ENCODE measurements at regions not wholly inside any gene's neighbourhood (a gene's known extent, or its start where the extent isn't known, plus 50 kb on each side); places are given as distances from the start of the nearest gene placed in this dataset.

- Mint-ChIP-seq H3K9me3 (no peaks in the 10 kb centered on the region), H3K4me3 (no peak overlapping the region), H3K27me3 (ENCODE audit: insufficient read depth) (no peaks in the 10 kb centered on the region), H3K27ac (no peak overlapping the region), H3K36me3 (ENCODE audit: low read depth) (no peaks in the 10 kb centered on the region), H3K4me1 (ENCODE audit: low read depth) (no peaks in the 10 kb centered on the region)
- intact Hi-C loops (cut with micrococcal nuclease), result no loop called here
- no peak for DNase-seq (ENCODE audit: low spot score)
Measured at GRCh38 chr2:122366427-122366826, 611.0 kb downstream of the TSN start.

GRCh38 chr2:122366969-122367645 is 611.7 kb downstream of the TSN start:
- intact Hi-C loops (cut with micrococcal nuclease), result no loop called here
- H3K27ac Mint-ChIP-seq, result no peak overlapping the region
- H3K9me3 Mint-ChIP-seq, result peaks cover under 1% of the 10 kb centered on the region
- DNase-seq (ENCODE audit: low spot score), result no peak
- H3K4me1 Mint-ChIP-seq (ENCODE audit: low read depth), result no peaks in the 10 kb centered on the region
- H3K36me3 Mint-ChIP-seq (ENCODE audit: low read depth), result no peaks in the 10 kb centered on the region
- no peaks in the 10 kb centered on the region for H3K27me3 Mint-ChIP-seq (ENCODE audit: insufficient read depth)
- H3K4me3 Mint-ChIP-seq, result no peak overlapping the region

GRCh38 chr2:122367646-122368010 is 612.2 kb downstream of the TSN start:
- intact Hi-C loops (cut with micrococcal nuclease), result no loop called here
- no peaks in the 10 kb centered on the region for H3K36me3 Mint-ChIP-seq (ENCODE audit: low read depth)
- no peaks in the 10 kb centered on the region for H3K4me1 Mint-ChIP-seq (ENCODE audit: low read depth)
- no peak overlapping the region for H3K4me3 Mint-ChIP-seq
- H3K27ac Mint-ChIP-seq, result no peak overlapping the region
- no peaks in the 10 kb centered on the region for H3K27me3 Mint-ChIP-seq (ENCODE audit: insufficient read depth)
- DNase-seq (ENCODE audit: low spot score), result no peak
- peaks cover 5% of the 10 kb centered on the region for H3K9me3 Mint-ChIP-seq

GRCh38 chr2:122368576-122369243 is 613.3 kb downstream of the TSN start:
- Mint-ChIP-seq H3K4me1 (ENCODE audit: low read depth) (no peaks in the 10 kb centered on the region), H3K36me3 (ENCODE audit: low read depth) (no peaks in the 10 kb centered on the region), H3K27ac (no peak overlapping the region), H3K4me3 (no peak overlapping the region), H3K9me3 (peaks cover 6% of the 10 kb centered on the region), H3K27me3 (ENCODE audit: insufficient read depth) (no peaks in the 10 kb centered on the region)
- DNase-seq (ENCODE audit: low spot score), result no peak
- intact Hi-C loops (cut with micrococcal nuclease), result no loop called here

- Mint-ChIP-seq H3K27me3 (ENCODE audit: insufficient read depth) (no peaks in the 10 kb centered on the region), H3K4me1 (ENCODE audit: low read depth) (no peaks in the 10 kb centered on the region), H3K4me3 (no peak overlapping the region), H3K9me3 (no peaks in the 10 kb centered on the region), H3K36me3 (ENCODE audit: low read depth) (no peaks in the 10 kb centered on the region), H3K27ac (no peak overlapping the region)
- DNase-seq (ENCODE audit: low spot score), result no peak
- intact Hi-C loops (cut with micrococcal nuclease), result no loop called here
Measured at GRCh38 chr2:122378521-122378920, 623.1 kb downstream of the TSN start.

- H3K4me3 Mint-ChIP-seq, result no peak overlapping the region
- intact Hi-C loops (cut with micrococcal nuclease), result no loop called here
- no peaks in the 10 kb centered on the region for H3K27me3 Mint-ChIP-seq (ENCODE audit: insufficient read depth)
- H3K36me3 Mint-ChIP-seq (ENCODE audit: low read depth), result no peaks in the 10 kb centered on the region
- H3K9me3 Mint-ChIP-seq, result peaks cover 18% of the 10 kb centered on the region
- no peaks in the 10 kb centered on the region for H3K4me1 Mint-ChIP-seq (ENCODE audit: low read depth)
- DNase-seq (ENCODE audit: low spot score), result no peak
- H3K27ac Mint-ChIP-seq, result no peak overlapping the region
Measured at GRCh38 chr2:122384768-122385333, 629.4 kb downstream of the TSN start.

GRCh38 chr2:122388208-122388607 is 632.8 kb downstream of the TSN start:
- H3K27ac Mint-ChIP-seq, result no peak overlapping the region
- no peaks in the 10 kb centered on the region for H3K27me3 Mint-ChIP-seq (ENCODE audit: insufficient read depth)
- no peaks in the 10 kb centered on the region for H3K4me1 Mint-ChIP-seq (ENCODE audit: low read depth)
- DNase-seq (ENCODE audit: low spot score), result no peak
- H3K4me3 Mint-ChIP-seq, result no peak overlapping the region
- peaks cover 18% of the 10 kb centered on the region for H3K9me3 Mint-ChIP-seq
- intact Hi-C loops (cut with micrococcal nuclease), result no loop called here
- no peaks in the 10 kb centered on the region for H3K36me3 Mint-ChIP-seq (ENCODE audit: low read depth)

- Mint-ChIP-seq H3K27ac (no peak overlapping the region), H3K27me3 (ENCODE audit: insufficient read depth) (no peaks in the 10 kb centered on the region), H3K4me1 (ENCODE audit: low read depth) (no peaks in the 10 kb centered on the region), H3K36me3 (ENCODE audit: low read depth) (no peaks in the 10 kb centered on the region), H3K4me3 (no peak overlapping the region), H3K9me3 (peaks cover 18% of the 10 kb centered on the region)
- DNase-seq (ENCODE audit: low spot score), result no peak
- intact Hi-C loops (cut with micrococcal nuclease), result no loop called here
Measured at GRCh38 chr2:122389694-122390093, 634.2 kb downstream of the TSN start.

- H3K4me1 Mint-ChIP-seq (ENCODE audit: low read depth), result no peaks in the 10 kb centered on the region
- no peak for DNase-seq (ENCODE audit: low spot score)
- H3K4me3 Mint-ChIP-seq, result no peak overlapping the region
- H3K9me3 Mint-ChIP-seq, result peaks cover 18% of the 10 kb centered on the region
- no peak overlapping the region for H3K27ac Mint-ChIP-seq
- H3K27me3 Mint-ChIP-seq (ENCODE audit: insufficient read depth), result no peaks in the 10 kb centered on the region
- intact Hi-C loops (cut with micrococcal nuclease), result no loop called here
- H3K36me3 Mint-ChIP-seq (ENCODE audit: low read depth), result no peaks in the 10 kb centered on the region
Measured at GRCh38 chr2:122390406-122390805, 635.0 kb downstream of the TSN start.

- DNase-seq (ENCODE audit: low spot score), result no peak
- no peaks in the 10 kb centered on the region for H3K4me1 Mint-ChIP-seq (ENCODE audit: low read depth)
- no peak overlapping the region for H3K27ac Mint-ChIP-seq
- intact Hi-C loops (cut with micrococcal nuclease), result no loop called here
- H3K27me3 Mint-ChIP-seq (ENCODE audit: insufficient read depth), result no peaks in the 10 kb centered on the region
- H3K4me3 Mint-ChIP-seq, result no peak overlapping the region
- H3K9me3 Mint-ChIP-seq, result peaks cover 18% of the 10 kb centered on the region
- H3K36me3 Mint-ChIP-seq (ENCODE audit: low read depth), result no peaks in the 10 kb centered on the region
Measured at GRCh38 chr2:122391726-122392125, 636.3 kb downstream of the TSN start.

GRCh38 chr2:122395687-122396086 is 640.2 kb downstream of the TSN start:
- intact Hi-C loops (cut with micrococcal nuclease), result no loop called here
- no peaks in the 10 kb centered on the region for H3K4me1 Mint-ChIP-seq (ENCODE audit: low read depth)
- no peaks in the 10 kb centered on the region for H3K36me3 Mint-ChIP-seq (ENCODE audit: low read depth)
- no peak overlapping the region for H3K4me3 Mint-ChIP-seq
- no peak for DNase-seq (ENCODE audit: low spot score)
- no peaks in the 10 kb centered on the region for H3K27me3 Mint-ChIP-seq (ENCODE audit: insufficient read depth)
- H3K9me3 Mint-ChIP-seq, result no peaks in the 10 kb centered on the region
- no peak overlapping the region for H3K27ac Mint-ChIP-seq

- Mint-ChIP-seq H3K4me1 (ENCODE audit: low read depth) (no peaks in the 10 kb centered on the region), H3K9me3 (peaks cover 4% of the 10 kb centered on the region), H3K36me3 (ENCODE audit: low read depth) (no peaks in the 10 kb centered on the region), H3K4me3 (no peak overlapping the region), H3K27me3 (ENCODE audit: insufficient read depth) (no peaks in the 10 kb centered on the region), H3K27ac (no peak overlapping the region)
- DNase-seq (ENCODE audit: low spot score), result no peak
- intact Hi-C loops (cut with micrococcal nuclease), result no loop called here
Measured at GRCh38 chr2:122411231-122411630, 655.8 kb downstream of the TSN start.

GRCh38 chr2:122412360-122412759 is 656.9 kb downstream of the TSN start:
- no peaks in the 10 kb centered on the region for H3K36me3 Mint-ChIP-seq (ENCODE audit: low read depth)
- intact Hi-C loops (cut with micrococcal nuclease), result no loop called here
- H3K27me3 Mint-ChIP-seq (ENCODE audit: insufficient read depth), result no peaks in the 10 kb centered on the region
- peaks cover 4% of the 10 kb centered on the region for H3K9me3 Mint-ChIP-seq
- no peak for DNase-seq (ENCODE audit: low spot score)
- no peak overlapping the region for H3K27ac Mint-ChIP-seq
- H3K4me1 Mint-ChIP-seq (ENCODE audit: low read depth), result no peaks in the 10 kb centered on the region
- H3K4me3 Mint-ChIP-seq, result no peak overlapping the region
